GM23248 (cell line): ENCODE measurements at regions not wholly inside any gene's neighbourhood (a gene's known extent, or its start where the extent isn't known, plus 50 kb on each side); places are given as distances from the start of the nearest gene placed in this dataset.
"Not testable (repeated sequence)": the region's sequence is repeated elsewhere in the genome, so short reads cannot be mapped to it uniquely, and the experiment has no call there.

Experiments used
- DNase-seq: peaks from one replicate; pipeline ENCODE4 v3.0.0-alpha.2; 2015
- H2AFZ ChIP-seq: fragments of 200-600 bp; sonication (generic); 2 replicates; pipeline ENCODE4 v1.6.1; 2016; ENCODE audit warnings: antibody characterized with exemption
- H3F3A ChIP-seq: fragments of 200-600 bp; sonication (generic); 2 replicates; pipeline ENCODE4 v1.6.1; 2016; ENCODE audit warnings: mild to moderate bottlenecking, antibody characterized with exemption, mixed run types; ENCODE audit not compliant: insufficient read depth
- H3K27ac ChIP-seq: fragments of 200-600 bp; sonication (generic); 2 replicates; pipeline ENCODE4 v1.5.1; 2016; ENCODE audit warnings: mild to moderate bottlenecking
- H3K27me3 ChIP-seq: fragments of 200-600 bp; sonication (generic); replicated peaks from 2 replicates; pipeline ENCODE4 v1.6.1; 2016; ENCODE audit warnings: mild to moderate bottlenecking; ENCODE audit not compliant: insufficient read depth
- H3K36me3 ChIP-seq: fragments of 200-600 bp; sonication (generic); 2 replicates; pipeline ENCODE4 v1.6.1; 2016; ENCODE audit warnings: low read depth, mild to moderate bottlenecking
- H3K4me1 ChIP-seq: fragments of 200-600 bp; sonication (generic); 2 replicates; pipeline ENCODE4 v1.6.1; 2016; ENCODE audit warnings: mild to moderate bottlenecking; ENCODE audit not compliant: insufficient read depth
- H3K4me2 ChIP-seq: fragments of 200-600 bp; sonication (generic); one replicate; pipeline ENCODE4 v1.6.1; 2016; ENCODE audit warnings: mild to moderate bottlenecking; ENCODE audit not compliant: unreplicated experiment
- H3K4me3 ChIP-seq: fragments of 200-600 bp; sonication (generic); 2 replicates; pipeline ENCODE4 v1.5.1; 2016; ENCODE audit warnings: mild to moderate bottlenecking
- H3K79me2 ChIP-seq: fragments of 200-600 bp; sonication (generic); 2 replicates; pipeline ENCODE4 v1.6.1; 2016; ENCODE audit warnings: mild to moderate bottlenecking; ENCODE audit not compliant: insufficient read depth
- H3K9ac ChIP-seq: fragments of 200-600 bp; sonication (generic); 2 replicates; pipeline ENCODE4 v1.6.1; 2016; ENCODE audit warnings: mild to moderate bottlenecking
- H3K9me2 ChIP-seq: fragments of 200-600 bp; sonication (generic); 2 replicates; pipeline ENCODE4 v1.6.1; 2016; ENCODE audit warnings: mixed run types, mild to moderate bottlenecking, moderate library complexity; ENCODE audit not compliant: insufficient read depth
- H3K9me3 ChIP-seq: fragments of 200-600 bp; sonication (generic); one replicate; pipeline ENCODE4 v1.6.1; 2017; ENCODE audit warnings: low read depth
- H4K20me1 ChIP-seq: fragments of 200-600 bp; sonication (generic); 2 replicates; pipeline ENCODE4 v1.6.0; 2016; ENCODE audit not compliant: insufficient read depth
- EZH2 ChIP-seq: fragments of 200-600 bp; sonication (generic); IDR thresholded peaks from 2 replicates; pipeline ENCODE4 v1.6.1; 2018; ENCODE audit warnings: antibody characterized with exemption, mild to moderate bottlenecking; ENCODE audit not compliant: insufficient read depth, poor library complexity, severe bottlenecking
- EZH2phosphoT487 ChIP-seq: fragments of 200-600 bp; sonication (generic); IDR thresholded peaks from 2 replicates; pipeline ENCODE4 v1.6.1; 2018; ENCODE audit warnings: antibody characterized with exemption, moderate library complexity, mild to moderate bottlenecking, low read depth; ENCODE audit not compliant: insufficient read depth
- WGBS, 2 experiments: methylation state at CpG; one replicate each; pipeline ENCODE4 v1.1.6; 2015 to 2017; ENCODE audit warnings: low lambda C conversion rate in 2 of 2, low coverage in 1 of 2; ENCODE audit errors: missing lambda C conversion rate in 2 of 2; 5-methylcytosine and 5-hydroxymethylcytosine counted together
- in situ Hi-C: fragments of 300-500 bp; cut with MboI; formaldehyde crosslinking; loops from 2 replicates; pipeline ENCODE4 v1.15.0; 2020

DNA sequence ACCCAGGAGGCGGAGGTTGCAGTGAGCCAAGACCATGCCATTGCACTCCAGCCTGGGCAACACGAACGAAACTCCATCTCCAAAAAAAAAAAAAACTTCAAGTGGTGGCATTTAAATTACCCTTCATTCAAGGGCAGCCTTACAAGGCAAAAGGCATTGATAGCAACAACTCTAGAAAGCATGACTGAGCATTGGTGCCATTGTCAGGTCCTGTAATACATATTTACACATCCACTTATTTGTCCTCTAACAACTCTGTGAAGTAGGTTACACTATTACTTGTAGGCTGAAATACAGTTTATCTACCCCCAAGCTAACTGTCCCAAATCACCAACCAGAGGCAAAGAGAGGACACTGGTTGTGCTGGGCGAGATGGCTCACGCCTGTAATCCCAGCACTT, 52.7 kb upstream of the LARP1 start:
- Histone ChIP-seq H3K4me2 (no peak overlapping the region), H3K9me3 (no peaks in the 10 kb centered on the region), H3F3A (peaks cover 6% of the 10 kb centered on the region; the same call in 1 of the 2 replicates), H4K20me1 (no peaks in the 10 kb centered on the region), H3K79me2 (no peaks in the 10 kb centered on the region), H3K9ac (no peak overlapping the region), H3K36me3 (no peaks in the 10 kb centered on the region), H2AFZ (no peak overlapping the region), H3K4me3 (no peak overlapping the region), H3K27me3 (no peaks in the 10 kb centered on the region), H3K4me1 (peaks cover 6% of the 10 kb centered on the region; the same call in 1 of the 2 replicates), H3K9me2 (no peaks in the 10 kb centered on the region), H3K27ac (no peak overlapping the region)
- no peak for DNase-seq
- TF ChIP-seq EZH2phosphoT487, result no peak
- no peak for TF ChIP-seq EZH2
- 94% methylated on average over 5 of the region's 5 CpGs for WGBS, 2 experiments
- in situ Hi-C loops, result no loop called here

DNA sequence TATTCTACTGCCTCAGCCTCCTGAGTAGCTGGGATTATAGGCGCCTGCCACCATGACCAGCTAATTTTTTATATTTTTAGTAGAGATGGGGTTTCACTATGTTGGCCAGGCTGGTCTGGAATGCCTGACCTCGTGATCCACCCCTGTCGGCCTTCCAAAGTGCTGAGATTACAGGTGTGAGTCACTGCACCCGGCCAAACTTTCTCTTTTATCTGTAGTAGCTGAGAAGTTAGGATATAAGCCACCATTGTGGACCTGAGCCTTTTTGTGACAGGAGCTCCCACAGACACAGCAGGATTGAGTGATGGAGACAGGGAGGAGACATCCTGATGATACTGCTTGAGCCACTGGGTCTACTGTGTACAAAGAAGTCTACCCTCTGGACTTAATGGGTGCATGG, 53.5 kb upstream of the LARP1 start:
- WGBS, 2 experiments, result 77 to 89% methylated on average over 4 of the region's 4 CpGs
- H3K27ac ChIP-seq, result not testable (repeated sequence)

GRCh38 chr5:154701181-154701580, 54.0 kb upstream of the LARP1 start:
- H3K4me2 ChIP-seq, result no peak overlapping the region
- H3K9me3 ChIP-seq, result no peaks in the 10 kb centered on the region
- in situ Hi-C loops, result no loop called here
- H3K9me2 ChIP-seq, result no peaks in the 10 kb centered on the region
- H4K20me1 ChIP-seq, result no peaks in the 10 kb centered on the region
- 33 to 35% methylated on average over 3 of the region's 3 CpGs for WGBS, 2 experiments
- H3K27me3 ChIP-seq, result no peaks in the 10 kb centered on the region
- no peak overlapping the region for H3K27ac ChIP-seq
- H3K36me3 ChIP-seq, result no peaks in the 10 kb centered on the region
- no peak overlapping the region for H2AFZ ChIP-seq
- H3K4me1 ChIP-seq, result peaks cover 13% of the 10 kb centered on the region; the same call in 1 of the 2 replicates
- no peak overlapping the region for H3K9ac ChIP-seq
- no peak for DNase-seq
- TF ChIP-seq EZH2 (no peak), EZH2phosphoT487 (no peak)
- H3K4me3 ChIP-seq, result no peak overlapping the region
- no peaks in the 10 kb centered on the region for H3K79me2 ChIP-seq
- peaks cover 10% of the 10 kb centered on the region; the same call in 1 of the 2 replicates for H3F3A ChIP-seq

More for the DNA sequence above, 53.5 kb upstream of the LARP1 start:
- H3K4me3 ChIP-seq, in situ Hi-C loops, H4K20me1 ChIP-seq, H3K4me2 ChIP-seq, H3K36me3 ChIP-seq, H3K79me2 ChIP-seq, H2AFZ ChIP-seq, H3K27me3 ChIP-seq, H3K9me2 ChIP-seq, H3K9me3 ChIP-seq, H3K9ac ChIP-seq, DNase-seq: not testable (repeated sequence)
- peaks cover 13% of the 10 kb centered on the region; the same call in 1 of the 2 replicates for H3K4me1 ChIP-seq
- H3F3A ChIP-seq, result peaks cover 10% of the 10 kb centered on the region; the same call in 1 of the 2 replicates

DNA sequence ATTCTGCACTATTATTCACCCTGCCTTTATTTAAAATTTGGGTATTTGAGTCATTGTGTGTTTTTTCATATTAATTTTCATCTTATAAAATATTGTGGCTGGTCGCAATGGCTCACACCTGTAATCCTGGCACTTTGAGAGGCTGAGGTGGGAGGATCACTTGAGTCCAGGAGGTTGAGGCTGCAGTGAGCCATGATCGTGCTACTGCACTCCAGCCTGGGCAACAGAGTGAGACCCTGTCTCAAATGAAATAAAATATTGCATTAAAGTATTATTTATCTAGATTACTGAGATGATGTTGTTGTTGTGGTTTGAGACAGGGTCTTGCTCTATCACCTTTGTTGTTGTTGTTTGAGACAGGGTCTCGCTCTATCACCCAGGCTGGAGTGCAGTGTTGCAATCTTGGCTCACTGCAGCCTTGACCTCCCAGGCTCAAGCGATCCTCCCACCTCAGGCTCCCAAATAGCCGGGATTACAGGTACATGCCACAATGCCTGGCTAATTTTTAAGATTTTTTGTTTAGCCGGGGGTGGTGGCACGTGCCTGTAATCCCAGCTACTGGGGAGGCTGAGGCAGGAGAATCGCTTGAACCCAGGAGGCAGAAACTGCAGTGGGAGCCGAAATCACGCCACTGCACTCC, 54.8 kb upstream of the LARP1 start:
- H3K4me2 ChIP-seq, H3K79me2 ChIP-seq, H4K20me1 ChIP-seq, H3K27ac ChIP-seq, H3K27me3 ChIP-seq, DNase-seq, H3K4me3 ChIP-seq, H3K36me3 ChIP-seq, in situ Hi-C loops, H3K9ac ChIP-seq, H3K9me2 ChIP-seq, H2AFZ ChIP-seq, H3K9me3 ChIP-seq: not testable (repeated sequence)
- WGBS, 2 experiments, result 92 to 95% methylated on average over 10 of the region's 10 CpGs
- Histone ChIP-seq H3K4me1 (peaks cover 13% of the 10 kb centered on the region; the same call in 1 of the 2 replicates), H3F3A (peaks cover 10% of the 10 kb centered on the region; the same call in 1 of the 2 replicates)

- DNase-seq, result no peak
- peaks cover 13% of the 10 kb centered on the region; the same call in 1 of the 2 replicates for H3K4me1 ChIP-seq
- H3K79me2 ChIP-seq, result no peaks in the 10 kb centered on the region
- no peaks in the 10 kb centered on the region for H3K9me3 ChIP-seq
- no peak overlapping the region for H3K9ac ChIP-seq
- no peaks in the 10 kb centered on the region for H3K27me3 ChIP-seq
- H3K36me3 ChIP-seq, result no peaks in the 10 kb centered on the region
- no peak overlapping the region for H3K27ac ChIP-seq
- H2AFZ ChIP-seq, result no peak overlapping the region
- H3K4me2 ChIP-seq, result no peak overlapping the region
- TF ChIP-seq EZH2phosphoT487 (no peak), EZH2 (no peak)
- H3K9me2 ChIP-seq, result no peaks in the 10 kb centered on the region
- no peak overlapping the region for H3K4me3 ChIP-seq
- peaks cover 10% of the 10 kb centered on the region; the same call in 1 of the 2 replicates for H3F3A ChIP-seq
- in situ Hi-C loops, result no loop called here
- WGBS, 2 experiments, result 90 to 92% methylated on average over 6 of the region's 6 CpGs
- H4K20me1 ChIP-seq, result no peaks in the 10 kb centered on the region
Measured at GRCh38 chr5:154698763-154699162, 56.4 kb upstream of the LARP1 start.
